Body of pancreas (tissue), 4 donors: ENCODE measurements at regions not wholly inside any gene's neighbourhood (a gene's known extent, or its start where the extent isn't known, plus 50 kb on each side); places are given as distances from the start of the nearest gene placed in this dataset.

Source experiments
- ATAC-seq: fragments of 150-250 bp; one replicate; pipeline ENCODE4 v1.9.1; 2016
- DNase-seq, 4 donors: peaks; one replicate each; pipeline ENCODE4 v3.0.0-alpha.2; 2019
- H3K27ac ChIP-seq, 4 donors: fragments of 200-600 bp; sonication (generic); 1 replicate in 3 of 4; 2 replicates in 1 of 4; pipeline versions ENCODE4 v1.5.1 to v1.6.1; 2016 to 2019; ENCODE audit warnings: mild to moderate bottlenecking in 1 of 4, mixed read lengths in 1 of 4, moderate library complexity in 1 of 4
- H3K27me3 ChIP-seq, 2 donors: fragments of 200-600 bp; sonication (generic); one replicate each; pipeline ENCODE4 v1.6.0; 2016; ENCODE audit warnings: mild to moderate bottlenecking in 1 of 2
- H3K36me3 ChIP-seq, 2 donors: fragments of 200-600 bp; sonication (generic); replicated peaks in 1 of 2; 2 replicates each; pipeline ENCODE4 v1.5.1; 2016; ENCODE audit warnings: low read depth in 2 of 2; ENCODE audit not compliant: insufficient read depth in 1 of 2
- H3K4me1 ChIP-seq: fragments of 200-600 bp; sonication (generic); one replicate; pipeline ENCODE4 v1.6.0; 2016
- H3K4me3 ChIP-seq, 2 donors: fragments of 200-600 bp; sonication (generic); 1 replicate in 1 of 2; 2 replicates in 1 of 2; pipeline ENCODE4 v1.5.1; 2016 to 2019
- H3K9me3 ChIP-seq, 3 donors: fragments of 200-600 bp; sonication (generic); 1 replicate in 2 of 3; 2 replicates in 1 of 3; pipeline ENCODE4 v1.5.1; 2016
- POLR2A ChIP-seq, 3 donors: fragments of 450-650 bp; IDR thresholded peaks; one replicate each; pipeline ENCODE4 v1.6.1; 2016; ENCODE audit warnings: antibody characterized with exemption in 3 of 3, mild to moderate bottlenecking in 2 of 3
- WGBS, 2 donors: methylation state at CpG; one replicate each; pipeline ENCODE4 v1.1.5; 2017; 5-methylcytosine and 5-hydroxymethylcytosine counted together
- intact Hi-C: fragments of 100-400 bp; cut with DNase I; formaldehyde crosslinking; loops from one replicate; pipeline ENCODE4 v1.15.1; 2023
- TF ChIP-seq, protein P1 (sequence below), 7 experiments: fragments of 450-650 bp in 4 of 7; fragments of 200-600 bp in 3 of 7; sonication (generic) in 3 of 7; IDR thresholded peaks; one replicate each; pipeline ENCODE4 v1.5.1; 2016 to 2019; ENCODE audit warnings: antibody characterized with exemption in 7 of 7

DNA sequence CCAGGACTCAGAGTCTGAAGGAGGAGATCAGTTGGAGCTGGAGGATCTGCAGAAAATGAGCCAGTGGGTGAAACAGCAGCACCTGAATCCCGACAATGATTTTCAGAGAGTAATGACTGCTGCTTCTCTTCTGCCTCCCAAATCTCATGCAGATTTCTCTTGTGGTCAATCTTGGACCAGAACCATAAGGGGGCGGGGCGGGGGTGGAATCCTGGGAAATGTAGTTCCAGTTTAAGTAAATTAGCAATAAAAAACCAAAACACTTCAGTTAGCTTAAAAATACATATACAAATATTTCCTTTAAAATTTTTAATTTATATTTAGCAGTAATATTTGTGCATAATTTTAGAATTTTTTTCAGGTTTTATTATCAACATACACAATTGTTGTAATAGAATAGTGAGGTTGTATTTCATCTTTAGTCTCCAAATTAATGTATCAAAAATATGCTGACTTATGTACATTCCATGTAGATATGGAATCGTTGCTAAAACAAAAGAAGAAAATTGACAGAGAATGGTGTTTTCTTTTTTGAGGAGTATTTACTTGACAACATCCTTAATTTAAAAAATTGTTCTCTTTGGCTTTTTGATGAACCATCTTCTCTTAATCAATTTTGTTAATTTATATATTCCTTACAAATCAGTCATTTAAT is 223.5 kb upstream of the SYT10 start:
- Histone ChIP-seq H3K36me3 (no peaks in the 10 kb centered on the region), H3K4me1 (no peaks in the 10 kb centered on the region), H3K4me3 (no peak overlapping the region), H3K27ac (no peak overlapping the region), H3K27me3 (no peaks in the 10 kb centered on the region), H3K9me3 (no peaks in the 10 kb centered on the region)
- ATAC-seq (no peak), DNase-seq (no peak)
- no peak for TF ChIP-seq POLR2A (IDR thresholded peaks at IDR 0.05)
- TF ChIP-seq, protein P1, sequence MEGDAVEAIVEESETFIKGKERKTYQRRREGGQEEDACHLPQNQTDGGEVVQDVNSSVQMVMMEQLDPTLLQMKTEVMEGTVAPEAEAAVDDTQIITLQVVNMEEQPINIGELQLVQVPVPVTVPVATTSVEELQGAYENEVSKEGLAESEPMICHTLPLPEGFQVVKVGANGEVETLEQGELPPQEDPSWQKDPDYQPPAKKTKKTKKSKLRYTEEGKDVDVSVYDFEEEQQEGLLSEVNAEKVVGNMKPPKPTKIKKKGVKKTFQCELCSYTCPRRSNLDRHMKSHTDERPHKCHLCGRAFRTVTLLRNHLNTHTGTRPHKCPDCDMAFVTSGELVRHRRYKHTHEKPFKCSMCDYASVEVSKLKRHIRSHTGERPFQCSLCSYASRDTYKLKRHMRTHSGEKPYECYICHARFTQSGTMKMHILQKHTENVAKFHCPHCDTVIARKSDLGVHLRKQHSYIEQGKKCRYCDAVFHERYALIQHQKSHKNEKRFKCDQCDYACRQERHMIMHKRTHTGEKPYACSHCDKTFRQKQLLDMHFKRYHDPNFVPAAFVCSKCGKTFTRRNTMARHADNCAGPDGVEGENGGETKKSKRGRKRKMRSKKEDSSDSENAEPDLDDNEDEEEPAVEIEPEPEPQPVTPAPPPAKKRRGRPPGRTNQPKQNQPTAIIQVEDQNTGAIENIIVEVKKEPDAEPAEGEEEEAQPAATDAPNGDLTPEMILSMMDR (IDR thresholded peaks at IDR 0.05): no peak
- intact Hi-C loops: no loop called here
- WGBS, 2 donors: 61 to 70% methylated on average over 4 of the region's 4 CpGs

DNA sequence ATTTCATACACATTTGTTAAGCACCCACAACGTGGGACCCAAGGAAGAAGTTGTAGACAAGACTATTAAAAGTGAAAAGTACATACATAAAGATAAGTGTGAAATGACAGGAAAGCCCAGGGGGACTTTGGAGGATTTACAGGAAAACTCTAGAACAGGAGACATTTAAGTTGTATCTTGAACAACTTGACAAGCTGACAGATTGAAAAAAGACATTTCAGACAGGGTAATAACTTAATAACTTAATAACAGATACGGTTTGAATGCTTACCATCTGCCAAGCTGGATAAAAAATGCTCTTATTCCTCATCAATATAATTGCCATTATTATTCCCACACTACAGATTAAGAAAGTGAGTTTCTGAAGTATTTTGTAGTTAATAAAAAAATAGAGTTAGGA is 229.7 kb upstream of the SYT10 start:
- H3K9me3 ChIP-seq: no peaks in the 10 kb centered on the region
- ATAC-seq (no peak), DNase-seq (no peak)
- no peaks in the 10 kb centered on the region for H3K36me3 ChIP-seq
- TF ChIP-seq, protein P1 (IDR thresholded peaks at IDR 0.05): no peak
- TF ChIP-seq POLR2A (IDR thresholded peaks at IDR 0.05): no peak
- no peak overlapping the region for H3K27ac ChIP-seq
- H3K27me3 ChIP-seq: no peaks in the 10 kb centered on the region
- 25 to 26% methylated on average over 2 of the region's 2 CpGs for WGBS, 2 donors
- intact Hi-C loops: no loop called here
- no peak overlapping the region for H3K4me3 ChIP-seq
- H3K4me1 ChIP-seq: no peaks in the 10 kb centered on the region

DNA sequence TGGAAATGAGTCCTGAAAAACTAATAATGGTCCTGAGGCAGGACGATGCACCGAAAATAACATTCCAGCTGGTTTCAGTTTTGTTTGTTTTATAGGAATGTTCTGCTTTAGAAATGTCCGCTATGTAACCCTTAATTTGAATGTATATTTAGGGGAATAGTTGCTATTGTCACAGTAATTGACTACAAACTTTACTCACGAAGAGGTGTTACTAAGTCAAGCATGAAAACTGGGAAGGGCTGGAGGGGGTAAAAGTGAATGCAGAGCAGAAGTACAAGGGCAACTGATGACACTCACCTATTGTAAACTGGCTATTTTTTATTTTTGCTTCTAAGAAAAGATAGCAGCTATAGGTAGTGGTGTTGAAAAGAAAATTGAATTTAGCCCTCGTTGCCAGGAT is 230.7 kb upstream of the SYT10 start:
- ATAC-seq: no peak
- Histone ChIP-seq H3K36me3 (no peaks in the 10 kb centered on the region), H3K27me3 (no peaks in the 10 kb centered on the region), H3K27ac (no peak overlapping the region), H3K4me1 (no peaks in the 10 kb centered on the region), H3K4me3 (no peak overlapping the region), H3K9me3 (no peaks in the 10 kb centered on the region)
- no peak for DNase-seq
- intact Hi-C loops: no loop called here
- no peak for TF ChIP-seq POLR2A (IDR thresholded peaks at IDR 0.05)
- TF ChIP-seq, protein P1 (IDR thresholded peaks at IDR 0.05): no peak
- WGBS, 2 donors: 34 to 39% methylated on average over 5 of the region's 5 CpGs

DNA sequence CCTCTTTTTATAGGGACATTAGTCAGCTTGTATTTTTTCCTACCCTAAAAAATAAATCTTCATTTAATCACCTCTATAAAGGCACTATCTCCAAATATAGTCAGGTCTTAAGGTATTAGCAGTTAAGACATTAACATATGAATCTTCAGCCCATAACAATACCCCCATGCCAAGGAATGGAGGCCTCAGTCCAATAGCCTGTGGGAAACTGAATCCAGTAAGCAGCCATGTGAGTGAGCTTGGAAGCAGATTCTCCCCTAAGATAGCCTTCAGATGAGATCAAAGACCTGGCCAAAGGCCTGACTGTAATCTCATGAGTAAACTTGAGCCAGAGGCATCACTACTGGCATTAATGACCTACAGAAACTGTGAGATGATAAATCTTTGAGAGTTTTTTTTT is 232.1 kb upstream of the SYT10 start:
- intact Hi-C loops: no loop called here
- Histone ChIP-seq H3K4me1 (no peaks in the 10 kb centered on the region), H3K4me3 (no peak overlapping the region), H3K36me3 (no peaks in the 10 kb centered on the region), H3K9me3 (no peaks in the 10 kb centered on the region), H3K27me3 (no peaks in the 10 kb centered on the region), H3K27ac (no peak overlapping the region)
- no peak for TF ChIP-seq POLR2A (IDR thresholded peaks at IDR 0.05)
- TF ChIP-seq, protein P1 (IDR thresholded peaks at IDR 0.05): no peak
- no peak for DNase-seq
- no peak for ATAC-seq

DNA sequence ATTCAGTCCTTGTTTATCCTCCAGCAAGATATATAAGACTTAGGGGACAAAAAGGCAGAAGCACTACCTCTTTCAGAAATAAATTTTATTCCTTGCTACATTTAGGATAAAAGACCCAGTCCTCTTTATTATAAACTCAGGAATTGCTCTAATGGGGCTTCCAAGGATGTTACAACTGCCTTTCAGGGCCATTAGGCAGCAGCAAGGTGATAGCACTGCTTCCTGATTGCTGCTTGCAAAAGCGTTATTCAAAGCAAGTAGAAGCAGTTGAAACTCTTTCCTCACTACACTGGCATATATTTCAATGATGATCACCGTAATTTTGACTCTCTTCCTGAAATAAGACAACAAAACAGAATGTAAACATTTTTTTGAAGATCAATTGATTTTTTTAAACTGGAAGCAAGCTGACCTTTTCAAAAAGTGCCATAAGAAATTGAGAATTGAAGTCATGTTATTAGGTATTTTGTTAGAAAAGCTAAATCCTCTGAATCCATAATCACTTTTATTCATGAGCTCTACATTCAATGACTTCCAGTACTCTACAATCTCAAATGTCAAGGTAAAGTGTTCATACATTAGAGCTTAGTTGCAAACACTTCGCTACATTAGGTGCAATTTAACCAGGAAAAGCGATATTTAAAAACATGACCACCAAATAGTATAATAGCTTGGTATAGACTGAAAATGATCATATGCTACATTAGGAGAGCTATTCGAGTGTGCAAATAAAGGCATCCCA is 233.4 kb upstream of the SYT10 start:
- no peak for ATAC-seq
- Histone ChIP-seq H3K36me3 (no peaks in the 10 kb centered on the region), H3K27ac (no peak overlapping the region), H3K27me3 (no peaks in the 10 kb centered on the region), H3K4me1 (no peaks in the 10 kb centered on the region), H3K9me3 (no peaks in the 10 kb centered on the region), H3K4me3 (no peak overlapping the region)
- 51 to 59% methylated on average over 5 of the region's 5 CpGs for WGBS, 2 donors
- TF ChIP-seq POLR2A (IDR thresholded peaks at IDR 0.05): no peak
- TF ChIP-seq, protein P1 (IDR thresholded peaks at IDR 0.05): no peak
- intact Hi-C loops: no loop called here
- DNase-seq: no peak
